HTR-8/SVneo (cell line): ENCODE measurements at regions not wholly inside any gene's neighbourhood (a gene's known extent, or its start where the extent isn't known, plus 50 kb on each side); places are given as distances from the start of the nearest gene placed in this dataset.

Source experiments
- DNase-seq: peaks from one replicate; pipeline ENCODE4 v3.0.0; 2011; ENCODE audit warnings: low spot score, mixed read lengths; ENCODE audit not compliant: insufficient read length
- FAIRE-seq: peaks from 2 replicates; lab custom pipeline; 2011; peaks lifted over from hg19 to GRCh38; lab: Jason Lieb, UNC

DNA sequence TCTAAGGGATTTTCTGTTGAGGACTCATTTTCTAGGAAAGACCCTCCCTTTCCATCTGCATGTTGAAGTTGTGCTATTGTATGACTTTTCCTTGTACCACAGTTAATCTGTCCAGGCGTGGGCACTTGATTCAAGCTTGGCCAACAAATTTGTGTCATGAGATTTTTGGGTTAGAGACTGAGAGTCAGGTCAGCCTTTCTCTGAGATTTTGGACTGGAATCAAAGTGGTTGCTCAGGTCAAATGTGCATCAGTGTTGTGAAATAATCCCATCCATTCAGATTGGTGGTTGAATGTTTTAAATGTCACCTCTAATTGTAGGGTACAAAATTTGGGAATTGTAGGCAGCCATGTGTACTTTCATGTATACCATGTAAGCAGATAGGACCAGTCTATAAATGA is 545.2 kb upstream of the IGFBP7 start:
- DNase-seq: no peak
- FAIRE-seq: no peak

DNA sequence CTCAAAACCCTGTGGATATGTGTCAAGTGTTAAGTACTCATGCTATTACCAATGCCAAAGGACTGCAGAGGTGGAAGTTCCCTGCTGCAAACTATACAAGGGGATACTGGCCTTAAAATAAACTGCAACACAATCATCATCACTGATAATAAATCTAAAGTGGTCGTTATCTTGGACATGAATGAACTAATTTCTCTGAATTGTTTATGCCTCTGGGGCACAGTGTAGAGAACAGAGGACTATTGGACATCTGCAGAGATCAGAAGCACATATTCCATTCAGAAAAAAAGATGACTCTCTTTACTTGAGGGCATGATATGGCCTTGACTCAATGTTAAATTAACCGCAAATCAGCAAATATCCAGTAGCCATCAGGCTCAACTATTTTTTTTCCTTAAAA is 542.6 kb upstream of the IGFBP7 start:
- FAIRE-seq: no peak
- no peak for DNase-seq

DNA sequence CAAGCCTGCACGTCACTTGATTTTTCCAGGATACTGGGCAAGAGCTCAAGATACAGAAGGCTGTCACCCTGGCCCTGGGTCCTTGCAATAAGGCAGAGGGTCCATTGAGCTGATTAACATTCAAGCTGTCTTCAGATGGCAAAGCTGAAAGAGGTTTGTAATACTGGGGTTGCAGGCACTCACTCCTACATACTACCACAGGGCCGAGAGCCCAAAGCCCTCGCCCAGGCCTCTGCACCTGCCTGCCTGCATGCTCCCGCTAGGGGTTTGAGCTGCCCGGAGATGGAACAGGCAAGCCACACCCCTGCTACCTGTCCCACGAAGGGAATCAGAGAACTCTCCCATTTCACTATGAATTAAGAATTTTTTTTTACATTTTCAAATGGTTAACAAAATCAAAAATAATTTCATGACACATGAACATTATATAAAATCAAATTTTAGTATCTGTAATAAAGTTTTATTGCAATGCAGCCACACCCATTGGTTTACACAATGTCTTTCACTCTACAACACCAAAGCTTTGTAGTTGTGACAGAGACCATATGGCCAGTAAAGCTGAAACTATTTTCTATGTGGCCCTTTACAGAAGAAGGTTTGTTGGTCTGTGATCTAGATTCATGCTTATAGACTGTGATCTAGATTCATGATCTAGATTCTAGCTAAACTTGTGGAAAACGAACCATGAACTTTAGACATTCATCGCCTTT is 530.4 kb upstream of the IGFBP7 start:
- no peak for FAIRE-seq
- no peak for DNase-seq

DNA sequence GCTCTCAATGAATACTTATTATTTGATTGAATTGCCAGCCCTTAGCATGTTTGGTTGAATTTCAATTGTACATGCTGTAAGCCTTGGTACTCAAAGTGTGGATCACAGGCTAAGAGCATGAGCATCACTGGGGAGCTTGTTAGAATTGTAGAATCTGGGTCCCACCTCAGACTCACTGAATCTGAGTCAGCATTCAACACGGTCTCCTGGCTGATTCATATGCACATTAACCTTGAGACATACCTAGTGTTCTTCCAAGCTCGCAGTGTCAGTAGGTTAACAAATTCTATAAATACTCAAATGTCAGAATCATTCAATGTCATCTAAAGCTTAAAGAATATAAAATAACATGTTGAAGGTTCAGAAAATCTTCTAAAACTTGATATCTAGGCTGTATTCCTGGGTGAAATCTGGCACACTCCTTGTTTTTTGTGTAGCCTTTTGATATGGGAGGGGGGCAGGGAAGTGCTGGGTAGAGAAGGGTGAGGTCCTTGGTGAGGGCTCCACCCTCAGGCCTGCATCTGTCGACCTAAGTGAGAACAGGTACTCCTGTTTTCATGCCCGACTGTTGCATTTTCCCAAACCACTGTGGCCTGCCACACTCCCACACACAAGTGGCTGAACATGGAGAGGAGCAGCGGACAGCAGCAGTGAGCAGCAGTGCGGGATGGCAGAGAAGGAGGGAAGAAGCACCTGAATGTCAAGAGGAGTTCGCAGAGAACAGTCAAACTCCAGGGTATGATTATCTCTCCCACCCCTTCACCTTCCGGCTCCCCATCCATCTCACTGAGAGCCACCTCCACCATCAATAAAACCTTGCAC is 529.6 kb upstream of the IGFBP7 start:
- DNase-seq (no peak), FAIRE-seq (no peak)

DNA sequence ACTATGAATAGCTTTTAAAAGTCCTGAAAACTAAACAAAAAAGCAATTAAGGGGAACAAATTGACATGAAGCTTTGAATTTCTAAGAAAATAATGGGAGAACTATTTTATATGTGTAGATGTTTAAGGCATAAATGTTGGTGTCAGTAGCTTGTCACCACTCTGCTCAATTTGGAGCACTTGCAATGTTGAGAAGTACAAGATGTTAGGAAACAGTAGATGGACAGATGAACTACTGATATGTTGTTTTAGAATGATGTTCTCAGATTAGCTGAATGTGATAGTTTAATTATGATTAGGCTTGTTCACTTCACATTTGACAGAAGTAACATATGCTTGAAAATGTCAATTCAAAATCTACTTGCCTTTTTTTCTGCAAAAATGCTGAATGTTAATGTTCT is 525.7 kb upstream of the IGFBP7 start:
- DNase-seq (no peak), FAIRE-seq (no peak)

DNA sequence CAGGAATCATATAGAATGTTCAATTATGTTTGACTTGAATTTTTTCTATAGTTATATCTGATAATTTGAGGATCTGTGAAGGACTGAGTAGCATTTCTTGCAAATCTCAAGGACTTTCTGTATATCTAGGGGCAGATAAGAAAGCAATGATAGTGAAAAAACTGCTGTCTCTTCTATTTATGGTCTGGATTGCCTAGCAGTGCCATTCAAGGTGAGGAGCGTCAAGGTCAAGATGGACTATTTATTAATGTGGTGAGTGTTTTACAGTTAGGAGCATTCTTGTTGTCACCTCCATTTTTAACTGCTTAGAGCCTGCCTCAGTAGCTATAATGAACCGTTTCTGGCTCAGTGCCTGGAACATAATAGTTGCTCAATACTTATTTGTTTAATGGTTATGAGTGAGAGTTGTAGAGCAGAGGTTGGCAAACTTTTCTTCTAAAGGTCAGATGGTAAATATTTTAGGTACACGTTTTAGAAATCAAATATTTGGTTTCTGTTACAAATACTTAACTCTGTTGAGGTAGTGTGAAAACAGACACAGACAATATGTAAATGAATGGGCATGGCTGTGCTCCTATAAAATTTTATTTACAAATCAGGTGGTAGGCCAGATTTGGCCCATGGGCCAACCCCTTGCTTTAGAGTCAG is 523.2 kb upstream of the IGFBP7 start:
- FAIRE-seq: no peak
- no peak for DNase-seq

- DNase-seq: no peak
Observed at GRCh38 chr4:57632564-57632963, 522.4 kb upstream of the IGFBP7 start.

GRCh38 chr4:57631147-57631546 is 521.0 kb upstream of the IGFBP7 start:
- no peak for DNase-seq
- no peak for FAIRE-seq

More at GRCh38 chr4:57632564-57632963, 522.4 kb upstream of the IGFBP7 start:
- no peak for FAIRE-seq

GRCh38 chr4:57628004-57628403 is 517.8 kb upstream of the IGFBP7 start:
- no peak for DNase-seq
- FAIRE-seq: no peak

DNA sequence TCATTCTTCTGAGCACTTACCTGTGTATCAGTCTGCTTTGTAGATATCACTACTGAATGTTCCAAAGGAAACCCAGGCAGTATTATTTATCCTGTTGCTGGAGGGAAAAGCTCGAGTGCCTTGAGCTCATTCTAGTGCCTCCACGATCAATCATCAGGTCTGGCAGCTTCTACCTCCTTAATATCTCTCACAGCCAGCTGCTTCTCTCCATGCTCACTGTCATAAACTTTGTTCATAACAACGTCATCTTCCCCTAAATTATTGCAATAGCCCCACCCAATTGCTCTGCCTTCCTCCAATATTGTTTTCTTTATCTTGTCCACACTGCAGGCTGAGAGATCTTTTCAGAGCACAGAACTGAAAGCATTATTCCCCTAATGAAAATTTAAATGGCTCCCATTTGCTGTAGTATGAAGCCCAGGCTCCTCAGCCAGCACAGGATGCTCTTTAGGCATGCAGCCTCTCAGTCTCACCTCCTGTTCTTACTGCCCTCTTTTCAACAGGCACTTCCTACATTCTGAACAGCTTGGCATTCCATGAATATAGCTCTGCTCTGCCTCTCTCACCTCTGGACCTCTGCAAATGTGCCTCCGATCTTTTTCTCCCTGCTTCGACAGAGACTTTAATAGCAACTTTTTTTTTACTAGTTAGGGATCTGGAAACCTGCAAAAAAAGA is 504.2 kb upstream of the IGFBP7 start:
- no peak for FAIRE-seq

DNA sequence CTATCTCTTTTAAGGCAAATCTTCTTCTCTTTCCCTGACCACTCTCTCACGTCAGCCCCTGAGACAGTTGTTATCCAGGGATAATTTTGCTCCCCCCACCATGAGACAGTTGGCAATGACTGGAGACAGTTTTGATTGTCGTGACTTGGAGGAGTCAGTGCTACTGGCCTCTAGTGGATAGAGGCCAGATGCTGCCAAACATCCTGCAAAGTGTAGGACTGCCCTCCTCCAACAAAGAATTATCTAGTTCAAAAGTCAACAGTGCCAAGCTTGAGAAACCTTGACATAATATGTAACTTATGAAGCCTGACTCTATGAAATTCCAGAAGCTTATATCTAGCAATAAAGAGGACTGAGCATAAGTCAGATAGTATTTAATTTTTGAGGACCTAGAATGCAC is 502.1 kb upstream of the IGFBP7 start:
- no peak for FAIRE-seq
- no peak for DNase-seq

More for the DNA sequence above, 504.2 kb upstream of the IGFBP7 start:
- DNase-seq: no peak

DNA sequence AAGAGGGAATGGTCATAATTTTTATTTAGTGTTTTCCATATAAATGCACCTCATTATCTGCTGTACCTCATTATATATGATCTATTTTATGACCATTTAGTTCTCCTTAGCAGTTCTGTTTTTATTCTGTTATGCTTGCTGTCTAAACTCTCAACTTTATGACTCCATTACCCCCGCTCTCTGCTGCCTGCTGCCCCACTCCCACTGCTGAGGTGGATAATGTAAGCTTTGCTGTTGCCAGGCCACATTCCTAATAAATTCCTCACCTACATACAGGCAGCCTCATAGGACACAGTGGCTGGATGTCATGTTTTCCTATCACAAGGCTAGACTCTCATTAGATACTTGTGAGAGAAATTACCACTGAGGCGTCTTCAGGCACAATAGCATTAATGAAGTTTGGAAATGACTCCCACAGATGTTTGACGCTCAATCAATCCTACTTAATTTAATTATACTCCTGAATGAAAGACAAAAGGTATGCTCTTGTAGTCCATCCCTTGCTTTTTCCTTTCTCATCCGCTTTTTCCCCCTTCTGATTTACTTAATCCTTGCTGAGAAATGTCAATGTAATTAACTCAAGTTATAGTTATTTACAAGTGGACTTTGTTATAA is 497.5 kb upstream of the IGFBP7 start:
- FAIRE-seq: no peak
- no peak for DNase-seq

DNA sequence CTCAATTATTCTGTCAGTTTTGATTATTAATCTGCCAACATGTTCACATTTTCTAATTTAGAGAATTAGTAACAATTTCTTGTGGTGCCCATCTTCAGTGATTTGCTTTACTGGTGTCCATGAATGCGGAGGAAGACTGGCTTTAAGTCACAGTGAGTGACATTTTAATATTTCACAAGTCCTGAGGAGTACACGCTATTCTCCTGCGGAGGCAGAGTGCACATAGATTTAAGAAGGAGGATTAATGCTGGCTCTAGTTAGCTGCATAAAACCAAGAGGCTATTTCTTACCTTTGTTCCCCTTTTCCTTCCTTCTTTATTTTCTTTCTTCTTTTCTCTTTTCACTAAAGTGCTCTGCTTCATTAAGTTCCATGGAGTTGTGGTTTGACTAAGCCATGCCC is 495.2 kb upstream of the IGFBP7 start:
- DNase-seq: no peak
- FAIRE-seq: no peak

GRCh38 chr4:57602141-57602540 is 492.0 kb upstream of the IGFBP7 start:
- no peak for FAIRE-seq
- no peak for DNase-seq

GRCh38 chr4:57591073-57591472 is 480.9 kb upstream of the IGFBP7 start:
- DNase-seq: no peak
- no peak for FAIRE-seq

DNA sequence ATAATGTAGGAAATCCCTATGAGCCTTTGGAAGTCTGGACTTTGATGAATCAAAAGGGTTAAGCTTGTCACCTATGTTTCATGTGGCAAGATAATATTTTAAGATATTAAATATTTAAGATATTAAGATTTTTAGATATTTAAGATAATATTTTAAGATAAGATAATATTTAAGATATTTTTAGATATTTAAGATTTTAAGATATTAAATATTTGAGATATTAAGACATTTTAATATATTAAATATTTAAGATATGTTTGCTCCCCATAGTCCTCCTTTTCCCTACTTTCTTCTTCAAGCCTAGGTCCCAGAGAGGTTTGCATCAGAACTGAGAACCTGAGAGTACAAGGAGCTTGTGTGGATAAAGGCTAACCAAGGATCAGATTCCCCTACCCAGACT is 478.4 kb upstream of the IGFBP7 start:
- no peak for DNase-seq
- FAIRE-seq: no peak

GRCh38 chr4:57580710-57581599 is 470.8 kb upstream of the IGFBP7 start:
- FAIRE-seq (no peak), DNase-seq (no peak)

GRCh38 chr4:57575426-57575825 is 465.2 kb upstream of the IGFBP7 start:
- FAIRE-seq (no peak), DNase-seq (no peak)

DNA sequence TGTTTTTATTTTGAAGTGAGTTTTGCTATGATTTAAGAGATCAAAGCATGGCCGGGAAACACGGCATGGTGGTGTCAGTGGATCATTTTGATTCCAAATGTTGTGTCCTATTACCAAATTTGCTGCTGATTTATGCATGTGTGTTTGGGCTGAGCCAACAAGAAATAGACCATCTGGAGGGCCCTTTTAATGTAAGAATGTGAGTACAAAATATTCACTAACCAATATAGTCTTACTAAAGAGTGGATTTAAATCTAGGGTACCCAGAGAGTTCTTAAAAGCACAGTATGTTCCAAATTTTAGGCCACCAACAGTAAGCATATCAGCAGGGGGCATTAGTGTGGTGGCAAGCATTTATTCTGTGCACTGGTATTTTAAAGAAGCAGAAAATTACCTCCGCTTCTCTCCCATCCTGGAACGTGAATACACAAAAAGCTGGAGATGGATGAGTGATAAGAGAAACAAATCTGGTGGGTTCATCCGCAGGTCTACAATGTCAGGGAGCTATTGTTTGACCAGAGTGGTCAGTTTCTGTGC is 444.4 kb upstream of the IGFBP7 start:
- no peak for DNase-seq
- FAIRE-seq: no peak
